ENCODE measurements at regions not wholly inside any gene's neighbourhood (a gene's known extent, or its start where the extent isn't known, plus 50 kb on each side); places are given as distances from the start of the nearest gene placed in this dataset.

DNA sequence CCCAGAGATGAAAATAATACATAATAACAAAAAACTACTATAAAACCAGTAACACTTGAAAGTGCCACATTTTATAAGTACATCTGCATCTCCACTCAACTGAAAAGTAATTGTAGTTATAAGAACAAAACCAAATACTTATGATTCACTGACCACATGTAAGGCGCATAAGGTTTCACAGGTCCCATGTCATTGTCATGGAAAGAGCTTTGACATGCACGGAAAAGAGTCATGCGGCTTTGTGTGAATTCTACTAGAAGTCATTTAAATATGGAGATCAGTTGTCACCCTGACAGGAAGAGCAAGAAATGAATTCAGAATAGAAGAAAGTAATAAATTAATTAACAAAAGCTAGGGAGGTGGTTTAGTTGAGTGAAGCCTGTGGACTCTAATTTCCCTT lies 459.1 kb downstream of the CDH2 start:
- TF ChIP-seq POLR2A (IDR thresholded peaks at IDR 0.05): no peak
- TF ChIP-seq, protein P1, sequence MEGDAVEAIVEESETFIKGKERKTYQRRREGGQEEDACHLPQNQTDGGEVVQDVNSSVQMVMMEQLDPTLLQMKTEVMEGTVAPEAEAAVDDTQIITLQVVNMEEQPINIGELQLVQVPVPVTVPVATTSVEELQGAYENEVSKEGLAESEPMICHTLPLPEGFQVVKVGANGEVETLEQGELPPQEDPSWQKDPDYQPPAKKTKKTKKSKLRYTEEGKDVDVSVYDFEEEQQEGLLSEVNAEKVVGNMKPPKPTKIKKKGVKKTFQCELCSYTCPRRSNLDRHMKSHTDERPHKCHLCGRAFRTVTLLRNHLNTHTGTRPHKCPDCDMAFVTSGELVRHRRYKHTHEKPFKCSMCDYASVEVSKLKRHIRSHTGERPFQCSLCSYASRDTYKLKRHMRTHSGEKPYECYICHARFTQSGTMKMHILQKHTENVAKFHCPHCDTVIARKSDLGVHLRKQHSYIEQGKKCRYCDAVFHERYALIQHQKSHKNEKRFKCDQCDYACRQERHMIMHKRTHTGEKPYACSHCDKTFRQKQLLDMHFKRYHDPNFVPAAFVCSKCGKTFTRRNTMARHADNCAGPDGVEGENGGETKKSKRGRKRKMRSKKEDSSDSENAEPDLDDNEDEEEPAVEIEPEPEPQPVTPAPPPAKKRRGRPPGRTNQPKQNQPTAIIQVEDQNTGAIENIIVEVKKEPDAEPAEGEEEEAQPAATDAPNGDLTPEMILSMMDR (IDR thresholded peaks at IDR 0.05): no peak
- no peak for TF ChIP-seq POLR2AphosphoS5 (IDR thresholded peaks at IDR 0.05)
- no peak for TF ChIP-seq EP300 (IDR thresholded peaks at IDR 0.05)
- Histone ChIP-seq H3K36me3 (no peaks in the 10 kb centered on the region), H3K9me3 (no peaks in the 10 kb centered on the region), H3K4me3 (no peak overlapping the region), H3K27me3 (no peaks in the 10 kb centered on the region), H3K27ac (no peak overlapping the region), H3K4me1 (no peaks in the 10 kb centered on the region)
- WGBS, 2 donors (ENCODE audit: low coverage in 1 of 2): 87 to 98% methylated on average over 3 of the region's 3 CpGs
- ATAC-seq: no peak

DNA sequence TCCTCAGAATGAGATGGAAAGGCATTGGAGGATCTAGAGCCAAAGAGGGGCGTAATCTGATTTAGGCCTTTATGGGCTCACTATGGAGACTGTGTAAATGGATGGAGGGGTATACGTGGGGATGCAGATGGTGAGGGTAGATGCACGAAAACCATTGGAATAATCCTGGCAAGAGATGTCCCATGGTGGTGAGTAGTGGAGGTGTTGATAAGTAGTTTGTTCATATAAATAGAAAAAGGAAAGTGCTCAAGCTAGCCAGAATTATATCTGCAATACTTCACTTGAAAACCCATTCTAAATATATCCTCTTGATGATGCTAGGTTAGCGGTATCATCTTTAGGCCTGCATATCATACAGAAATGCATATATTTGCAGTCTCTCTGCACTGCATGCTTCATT lies 459.7 kb downstream of the CDH2 start:
- Histone ChIP-seq H3K36me3 (no peaks in the 10 kb centered on the region), H3K4me1 (no peaks in the 10 kb centered on the region), H3K27me3 (no peaks in the 10 kb centered on the region), H3K9me3 (no peaks in the 10 kb centered on the region), H3K4me3 (no peak overlapping the region), H3K27ac (no peak overlapping the region)
- 87 to 95% methylated on average over 4 of the region's 4 CpGs for WGBS, 2 donors (ENCODE audit: low coverage in 1 of 2)
- no peak for TF ChIP-seq POLR2A (IDR thresholded peaks at IDR 0.05)
- TF ChIP-seq EP300 (IDR thresholded peaks at IDR 0.05): no peak
- TF ChIP-seq, protein P1 (IDR thresholded peaks at IDR 0.05): no peak
- no peak for ATAC-seq

DNA sequence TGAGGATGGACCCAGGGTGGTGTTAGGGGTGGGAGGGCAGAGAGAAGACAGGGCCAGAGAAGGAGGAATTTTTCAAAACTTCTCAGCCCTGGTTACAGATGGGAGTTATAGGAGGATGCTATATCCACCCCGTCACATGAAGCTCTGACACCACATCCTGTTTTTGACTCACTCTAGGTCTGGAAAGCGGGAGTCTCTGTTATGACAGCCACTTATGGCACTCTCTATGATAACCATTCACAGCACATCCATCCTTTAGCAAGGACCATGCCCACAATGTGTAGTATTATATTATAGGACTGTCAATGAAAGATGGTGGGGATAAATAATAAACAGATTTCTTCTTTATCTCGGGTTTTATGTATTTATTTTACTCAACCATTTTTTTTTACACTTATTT lies 461.2 kb downstream of the CDH2 start:
- Histone ChIP-seq H3K4me1 (no peaks in the 10 kb centered on the region), H3K4me3 (no peak overlapping the region), H3K9me3 (no peaks in the 10 kb centered on the region), H3K27me3 (no peaks in the 10 kb centered on the region), H3K36me3 (no peaks in the 10 kb centered on the region), H3K27ac (no peak overlapping the region)
- TF ChIP-seq POLR2AphosphoS5 (IDR thresholded peaks at IDR 0.05) (no peak), EP300 (IDR thresholded peaks at IDR 0.05) (no peak), POLR2A (IDR thresholded peaks at IDR 0.05) (no peak)
- TF ChIP-seq, protein P1 (IDR thresholded peaks at IDR 0.05): no peak
- ATAC-seq: no peak
- WGBS, 2 donors (ENCODE audit: low coverage in 1 of 2): 81 to 83% methylated on average over 3 of the region's 3 CpGs

DNA sequence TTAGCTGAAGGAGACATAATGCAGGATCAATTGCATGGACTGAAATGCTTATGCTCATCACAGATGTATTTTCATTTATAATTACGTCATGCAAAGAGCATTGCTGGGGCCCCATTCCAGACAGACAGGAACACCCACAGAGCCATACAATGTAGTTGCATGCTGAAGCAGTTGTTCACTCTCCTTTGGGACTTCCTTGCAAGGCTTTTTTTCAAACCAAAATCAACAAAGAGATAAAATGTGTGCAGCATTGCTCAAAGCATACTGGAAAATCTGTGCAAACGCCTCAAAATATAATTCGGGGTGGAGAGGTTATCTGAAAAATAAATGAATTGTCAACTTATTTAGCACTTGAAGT lies 463.2 kb downstream of the CDH2 start:
- TF ChIP-seq POLR2A (IDR thresholded peaks at IDR 0.05): no peak
- TF ChIP-seq EP300 (IDR thresholded peaks at IDR 0.05): no peak
- TF ChIP-seq POLR2AphosphoS5 (IDR thresholded peaks at IDR 0.05): no peak
- TF ChIP-seq, protein P1 (IDR thresholded peaks at IDR 0.05): no peak
- no peaks in the 10 kb centered on the region for H3K27me3 ChIP-seq
- no peaks in the 10 kb centered on the region for H3K4me1 ChIP-seq
- no peak overlapping the region for H3K4me3 ChIP-seq
- no peak for ATAC-seq
- WGBS, 2 donors (ENCODE audit: low coverage in 1 of 2): 45 to 47% methylated on average over 3 of the region's 3 CpGs
- H3K36me3 ChIP-seq: no peaks in the 10 kb centered on the region
- peaks cover 0 to 11% (median 0%) of the 10 kb centered on the region in 3 donors for H3K9me3 ChIP-seq
- H3K27ac ChIP-seq: no peak overlapping the region

DNA sequence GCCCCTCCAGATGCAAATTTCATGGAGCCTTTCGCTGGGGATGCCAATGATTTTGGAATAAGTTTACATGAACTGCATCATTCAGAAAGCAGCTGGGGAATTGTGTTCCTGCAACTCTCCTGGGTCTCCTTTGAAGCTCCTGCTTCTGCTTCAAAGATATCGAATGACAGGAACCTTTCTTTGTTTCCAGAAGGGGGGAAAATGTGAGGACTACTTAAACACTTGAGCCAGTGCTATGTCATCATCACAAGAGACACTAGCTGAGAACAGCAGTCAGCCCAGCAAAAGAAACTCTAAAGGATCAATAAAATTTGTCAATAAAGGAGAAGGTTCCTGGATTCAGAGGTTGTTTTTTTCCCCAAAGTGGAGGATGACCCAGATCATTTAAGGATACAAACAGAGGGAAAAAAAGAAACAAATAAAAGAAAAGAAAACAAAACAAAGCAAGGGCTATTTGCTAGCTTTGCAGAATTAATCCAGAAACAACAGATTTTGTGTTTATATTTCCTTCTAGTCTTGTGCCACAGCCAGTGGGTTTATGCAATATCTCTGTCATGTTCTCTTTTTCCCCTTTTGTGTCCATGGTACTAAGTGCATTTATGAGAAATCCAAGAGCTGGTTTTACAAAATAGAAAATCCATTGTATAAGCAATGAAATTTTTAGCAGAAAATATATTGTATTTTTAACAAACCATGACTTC lies 463.7 kb downstream of the CDH2 start:
- Histone ChIP-seq H3K9me3 (peaks cover 0 to 14% (median 0%) of the 10 kb centered on the region in 3 donors), H3K27ac (no peak overlapping the region), H3K4me1 (no peaks in the 10 kb centered on the region), H3K36me3 (no peaks in the 10 kb centered on the region), H3K4me3 (no peak overlapping the region), H3K27me3 (no peaks in the 10 kb centered on the region)
- WGBS, 2 donors (ENCODE audit: low coverage in 1 of 2): 47 to 52% methylated on average over 2 of the region's 2 CpGs
- TF ChIP-seq, protein P1 (IDR thresholded peaks at IDR 0.05): no peak
- no peak for TF ChIP-seq EP300 (IDR thresholded peaks at IDR 0.05)
- no peak for TF ChIP-seq POLR2AphosphoS5 (IDR thresholded peaks at IDR 0.05)
- TF ChIP-seq POLR2A (IDR thresholded peaks at IDR 0.05): no peak
- ATAC-seq: no peak
